ENCODE measurements at regions not wholly inside any gene's neighbourhood (a gene's known extent, or its start where the extent isn't known, plus 50 kb on each side); places are given as distances from the start of the nearest gene placed in this dataset.

- TF ChIP-seq POLR2A (IDR thresholded peaks at IDR 0.05): no peak
- TF ChIP-seq CTCF (IDR thresholded peaks at IDR 0.05): no peak
Measured at GRCh38 chr12:116631619-116632018, 72.4 kb downstream of the MAP1LC3B2 start.

Measured in thyroid gland (tissue), 4 donors.